Activated T-helper 17 cell treated with anti-CD3 and anti-CD28 coated beads, Interleukin-2, amount 50 U/mL, for 72 hours (primary cell): ENCODE measurements at regions not wholly inside any gene's neighbourhood (a gene's known extent, or its start where the extent isn't known, plus 50 kb on each side); places are given as distances from the start of the nearest gene placed in this dataset.
"Not testable (repeated sequence)": the region's sequence is repeated elsewhere in the genome, so short reads cannot be mapped to it uniquely, and the experiment has no call there.

Source experiments
- ATAC-seq: fragments of 150-1000 bp; cut with Tn5 transposase; replicated peaks from 2 replicates; pipeline ENCODE4 v1.10.0; 2021; ENCODE audit warnings: mild to moderate bottlenecking, moderate library complexity
- H3K27ac Mint-ChIP-seq: one replicate; pipeline ENCODE4 v1.8.0; 2022; ENCODE audit warnings: mixed read lengths
- H3K27me3 Mint-ChIP-seq: one replicate; pipeline ENCODE4 v1.8.0; 2022; ENCODE audit warnings: mixed read lengths
- H3K36me3 Mint-ChIP-seq: one replicate; pipeline ENCODE4 v1.8.0; 2022; ENCODE audit warnings: low read depth, mild to moderate bottlenecking, mixed read lengths
- H3K4me1 Mint-ChIP-seq: one replicate; pipeline ENCODE4 v1.8.0; 2022; ENCODE audit warnings: mixed read lengths
- H3K4me3 Mint-ChIP-seq: one replicate; pipeline ENCODE4 v1.8.0; 2022; ENCODE audit warnings: mild to moderate bottlenecking, mixed read lengths
- H3K9me3 Mint-ChIP-seq: one replicate; pipeline ENCODE4 v1.8.0; 2022; ENCODE audit warnings: mixed read lengths

DNA sequence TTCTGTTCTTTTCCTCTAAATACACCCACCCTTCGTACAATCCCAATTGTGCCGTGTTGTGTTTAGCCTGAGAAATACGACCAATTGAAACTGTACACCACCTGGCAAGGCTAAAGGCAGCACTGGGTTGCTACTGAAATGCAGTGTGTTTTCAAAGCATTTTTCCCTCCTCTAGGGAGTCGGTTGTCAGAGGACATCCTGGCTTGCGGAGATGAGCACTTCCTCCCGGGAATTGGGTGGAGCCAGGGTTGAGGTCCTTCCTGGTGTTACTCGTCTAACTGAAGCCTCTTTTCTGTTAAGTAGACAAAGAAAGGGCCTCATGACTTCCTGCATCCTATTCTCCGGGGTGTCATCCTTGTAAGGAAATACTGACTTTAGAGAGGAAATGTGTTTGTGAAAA, 133.5 kb downstream of the MTPAP start:
- no peak overlapping the region for H3K4me3 Mint-ChIP-seq
- H3K36me3 Mint-ChIP-seq, result no peaks in the 10 kb centered on the region
- no peaks in the 10 kb centered on the region for H3K9me3 Mint-ChIP-seq
- H3K27me3 Mint-ChIP-seq, result peaks cover 24% of the 10 kb centered on the region
- no peak overlapping the region for H3K27ac Mint-ChIP-seq
- ATAC-seq, result no peak
- H3K4me1 Mint-ChIP-seq, result no peaks in the 10 kb centered on the region

DNA sequence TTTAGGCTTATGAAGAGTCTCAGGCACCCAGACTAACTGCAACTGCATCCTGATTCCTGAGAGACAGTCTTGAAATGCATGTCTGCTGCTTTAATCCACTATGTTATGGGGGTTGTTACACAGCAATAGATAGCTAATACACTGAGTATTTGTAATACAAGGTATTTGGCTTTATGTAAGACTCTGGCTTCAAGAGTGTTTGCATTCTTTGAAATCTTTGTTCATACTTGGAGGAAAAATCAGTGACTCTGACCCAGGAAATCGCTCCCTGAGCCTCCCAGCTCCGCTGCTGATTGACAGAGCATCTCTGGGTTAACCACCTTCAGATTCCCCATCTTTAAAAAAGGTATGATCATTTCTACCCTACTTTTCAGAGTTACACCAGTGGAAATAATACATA, 133.9 kb downstream of the MTPAP start:
- ATAC-seq, result no peak
- Mint-ChIP-seq H3K4me1 (no peaks in the 10 kb centered on the region), H3K27me3 (peaks cover 21% of the 10 kb centered on the region)

DNA sequence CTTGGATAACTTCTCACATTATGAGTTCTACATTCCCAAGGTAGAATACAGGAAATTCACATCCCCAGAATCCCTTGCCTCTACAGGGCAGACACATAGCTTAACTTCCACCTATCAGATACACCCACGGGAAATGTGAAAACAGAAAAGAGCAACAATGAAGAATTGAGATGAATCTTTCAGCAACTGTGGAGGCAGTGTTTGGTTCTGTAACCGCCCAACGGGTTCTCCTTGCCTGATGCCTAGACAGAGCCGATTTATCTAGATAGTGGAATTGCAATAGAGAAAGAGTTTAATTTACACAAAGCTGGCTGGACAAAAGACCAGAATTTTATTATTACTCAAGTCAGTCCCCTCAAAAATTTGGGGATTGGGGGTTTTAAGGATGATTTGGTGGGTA, 138.8 kb downstream of the MTPAP start:
- H3K9me3 Mint-ChIP-seq, result peaks cover under 1% of the 10 kb centered on the region
- no peaks in the 10 kb centered on the region for H3K4me1 Mint-ChIP-seq
- ATAC-seq, result no peak
- H3K36me3 Mint-ChIP-seq, result no peaks in the 10 kb centered on the region
- H3K27ac Mint-ChIP-seq, result no peak overlapping the region
- H3K27me3 Mint-ChIP-seq, result peaks cover 16% of the 10 kb centered on the region
- H3K4me3 Mint-ChIP-seq, result no peak overlapping the region

More for the DNA sequence above, 133.9 kb downstream of the MTPAP start:
- Mint-ChIP-seq H3K4me3 (no peak overlapping the region), H3K9me3 (no peaks in the 10 kb centered on the region), H3K36me3 (no peaks in the 10 kb centered on the region), H3K27ac (no peak overlapping the region)

DNA sequence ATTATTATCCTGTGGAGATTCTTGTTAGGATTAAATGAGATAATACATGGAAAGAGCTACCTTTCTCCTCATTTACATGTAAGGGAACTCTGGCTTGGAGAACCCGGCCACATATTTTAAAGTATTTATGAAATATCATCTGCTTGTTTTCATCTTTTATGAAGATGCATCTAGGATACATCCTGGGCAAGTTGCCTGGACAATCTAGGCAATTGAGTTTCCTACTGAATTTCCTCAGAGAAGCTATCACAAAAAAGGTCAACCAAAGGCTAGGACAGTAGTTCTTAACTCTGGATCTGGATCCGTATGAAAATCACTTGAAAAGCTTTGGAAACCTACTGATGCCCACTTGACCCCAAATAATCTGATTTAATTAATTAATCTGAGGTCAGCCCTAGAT, 140.7 kb downstream of the MTPAP start:
- ATAC-seq, result no peak
- Mint-ChIP-seq H3K27ac (no peak overlapping the region), H3K4me1 (no peaks in the 10 kb centered on the region), H3K4me3 (no peak overlapping the region), H3K9me3 (peaks cover 3% of the 10 kb centered on the region), H3K36me3 (no peaks in the 10 kb centered on the region), H3K27me3 (peaks cover 19% of the 10 kb centered on the region)

DNA sequence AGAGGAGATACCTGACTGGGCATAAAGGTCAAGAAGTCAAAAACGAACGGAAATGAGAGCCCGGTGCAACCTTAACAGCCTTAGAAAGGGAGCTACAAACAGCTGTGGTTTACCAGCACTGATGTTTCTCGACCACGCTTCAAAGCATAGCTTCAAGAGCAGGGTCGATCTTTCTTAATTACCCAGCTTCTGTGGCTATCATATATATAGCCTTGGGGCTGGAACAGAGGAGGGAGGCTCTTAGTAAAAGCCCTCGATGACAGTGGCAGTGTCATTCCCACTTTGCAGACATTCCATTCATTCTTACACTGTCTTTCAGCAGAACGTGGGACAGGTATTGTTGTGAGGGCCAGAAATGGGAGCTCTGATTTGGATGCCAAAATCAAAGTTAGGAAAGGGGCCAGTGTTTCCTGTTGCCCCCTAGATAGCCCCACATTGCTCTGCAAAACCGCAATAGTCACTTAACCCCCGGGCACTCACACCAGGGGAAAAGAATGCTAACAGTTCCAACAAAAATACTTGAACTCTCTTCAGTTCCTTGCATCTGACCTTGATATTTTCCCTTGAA, 141.5 kb downstream of the MTPAP start:
- Mint-ChIP-seq H3K4me3 (no peak overlapping the region), H3K9me3 (peaks cover 3% of the 10 kb centered on the region), H3K4me1 (no peaks in the 10 kb centered on the region), H3K27me3 (peaks cover 19% of the 10 kb centered on the region), H3K27ac (no peak overlapping the region), H3K36me3 (no peaks in the 10 kb centered on the region)
- no peak for ATAC-seq

DNA sequence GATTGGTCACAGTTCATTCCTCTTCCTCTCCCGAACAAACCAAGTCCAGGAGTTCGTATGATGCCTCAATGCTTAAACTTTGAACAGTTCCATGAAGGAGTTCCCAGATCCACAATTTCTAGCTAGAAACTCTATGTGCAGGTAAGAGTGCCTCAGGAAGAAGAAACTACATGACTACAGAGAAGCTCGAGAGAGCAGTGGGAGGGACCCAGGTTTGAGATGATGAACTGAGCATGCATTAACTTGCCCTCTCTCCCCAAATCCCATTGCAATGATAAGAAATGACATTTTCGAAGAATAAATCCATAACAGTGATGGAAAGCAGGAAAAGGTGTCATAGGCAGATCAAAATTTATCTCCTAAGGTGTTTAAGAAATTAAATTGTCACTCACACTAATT, 140.6 kb upstream of the JCAD start:
- peaks cover 23% of the 10 kb centered on the region for H3K27me3 Mint-ChIP-seq
- no peaks in the 10 kb centered on the region for H3K4me1 Mint-ChIP-seq
- H3K36me3 Mint-ChIP-seq, result no peaks in the 10 kb centered on the region
- no peak for ATAC-seq
- H3K4me3 Mint-ChIP-seq, result no peak overlapping the region
- H3K9me3 Mint-ChIP-seq, result no peaks in the 10 kb centered on the region
- no peak overlapping the region for H3K27ac Mint-ChIP-seq

DNA sequence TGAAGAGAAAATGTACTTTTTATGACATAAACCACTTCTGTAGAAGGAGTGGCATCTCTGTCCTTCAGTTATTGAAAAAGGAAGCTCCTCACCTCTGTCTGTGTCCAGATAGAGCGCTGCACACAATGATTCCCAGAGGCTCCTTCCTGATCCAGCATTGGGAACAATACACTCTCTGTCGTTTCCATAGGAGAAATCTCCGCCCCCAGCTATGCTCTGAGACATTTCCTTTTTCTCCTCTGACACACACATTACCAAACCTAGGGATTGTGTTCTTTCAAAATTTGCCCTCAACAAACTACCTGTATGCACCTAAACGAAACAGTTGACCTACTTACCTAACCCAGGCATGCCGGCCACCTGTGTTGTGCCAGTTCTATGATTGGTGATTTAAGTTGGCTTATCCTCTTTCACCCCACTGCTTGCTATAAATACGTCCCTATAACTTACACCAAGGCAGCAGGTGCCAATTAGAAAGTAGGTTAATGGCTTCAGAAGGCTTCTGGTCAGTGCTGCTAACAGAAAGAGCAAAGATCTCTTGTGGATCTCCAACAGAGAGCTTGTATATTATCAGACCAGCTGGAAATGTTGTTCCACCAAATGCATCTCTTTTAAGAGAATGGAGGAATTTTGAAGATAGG, 140.1 kb upstream of the JCAD start:
- Mint-ChIP-seq H3K4me3 (no peak overlapping the region), H3K27ac (no peak overlapping the region), H3K9me3 (no peaks in the 10 kb centered on the region), H3K4me1 (no peaks in the 10 kb centered on the region), H3K36me3 (no peaks in the 10 kb centered on the region), H3K27me3 (peaks cover 23% of the 10 kb centered on the region)
- ATAC-seq, result no peak

DNA sequence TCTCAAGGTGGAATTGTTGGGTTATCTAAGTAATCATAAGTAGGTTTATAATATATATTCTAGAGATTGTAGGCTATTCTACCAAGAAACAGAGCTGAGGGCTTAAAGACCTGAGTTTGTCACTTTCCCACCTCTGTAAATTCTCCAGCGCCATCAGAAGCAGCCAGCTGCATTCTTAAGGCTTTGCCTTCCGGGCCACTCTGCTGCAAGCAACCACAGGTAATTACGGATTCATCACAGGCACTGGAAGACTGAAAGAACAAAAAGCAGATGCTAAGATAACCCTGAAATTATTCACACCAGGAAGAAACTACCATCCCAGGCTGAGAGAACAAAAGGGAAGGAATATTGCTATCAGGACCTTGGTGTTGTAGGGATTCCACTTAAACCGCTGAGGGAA, 137.8 kb upstream of the JCAD start:
- no peak for ATAC-seq
- Mint-ChIP-seq H3K4me1 (no peaks in the 10 kb centered on the region), H3K9me3 (no peaks in the 10 kb centered on the region), H3K27me3 (peaks cover 23% of the 10 kb centered on the region), H3K27ac (no peak overlapping the region), H3K36me3 (no peaks in the 10 kb centered on the region), H3K4me3 (no peak overlapping the region)

DNA sequence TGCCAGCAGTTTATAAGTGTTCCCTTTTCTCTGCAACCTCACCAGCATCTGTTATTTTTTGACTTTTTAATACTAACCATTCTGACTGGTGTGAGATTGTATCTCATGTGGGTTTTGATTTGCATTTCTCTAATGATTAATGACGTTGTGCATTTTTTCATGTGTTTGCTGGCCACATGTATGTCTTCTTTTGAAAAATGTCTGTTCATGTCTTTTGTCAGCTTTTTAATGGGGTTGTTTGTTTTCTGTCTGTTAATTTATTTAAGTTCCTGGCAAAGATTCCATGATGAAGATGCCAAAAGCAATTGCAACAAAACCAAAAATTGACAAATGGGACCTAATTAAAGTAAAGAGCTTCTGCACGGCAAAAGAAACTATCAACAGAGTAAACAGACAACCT, 137.2 kb upstream of the JCAD start:
- not testable (repeated sequence) for H3K36me3 Mint-ChIP-seq, H3K9me3 Mint-ChIP-seq, H3K27ac Mint-ChIP-seq, ATAC-seq, H3K4me3 Mint-ChIP-seq, H3K4me1 Mint-ChIP-seq
- H3K27me3 Mint-ChIP-seq, result peaks cover 23% of the 10 kb centered on the region

DNA sequence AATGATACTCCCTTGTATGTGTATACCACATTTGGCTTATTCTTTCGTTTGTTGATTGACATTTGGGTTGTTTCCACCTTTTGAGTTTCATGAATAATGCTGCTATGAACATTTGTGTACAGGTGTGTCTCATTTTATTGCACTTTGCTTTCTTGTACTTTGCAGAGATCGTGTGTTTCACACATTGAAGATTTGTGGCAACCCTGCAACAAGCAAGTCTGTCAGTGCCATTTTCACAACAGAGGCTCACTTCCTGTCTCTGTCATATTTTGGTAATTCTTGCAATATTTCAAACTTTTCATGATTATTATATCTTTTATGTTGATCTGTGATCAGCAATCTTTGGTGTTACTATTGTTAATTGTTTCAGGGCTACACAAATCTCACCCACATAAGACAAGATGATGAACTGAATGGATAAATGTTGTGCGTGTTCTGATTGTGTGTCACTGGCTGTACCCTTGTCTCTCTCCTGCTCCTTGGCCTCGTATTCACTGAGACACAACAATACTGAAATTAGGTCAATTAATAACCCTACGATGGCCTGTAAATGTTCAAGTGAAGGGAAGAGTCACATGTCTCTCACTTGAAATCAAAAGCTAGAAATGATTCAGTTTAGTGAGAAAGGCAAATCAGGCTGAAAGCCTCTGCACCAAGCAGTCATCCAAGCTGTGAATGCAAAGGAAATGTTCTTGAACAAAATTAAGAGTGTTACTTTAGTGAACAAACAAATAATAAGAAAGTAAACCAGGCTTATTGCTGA, 133.6 kb upstream of the JCAD start:
- Mint-ChIP-seq H3K9me3 (no peaks in the 10 kb centered on the region), H3K4me3 (no peak overlapping the region), H3K27ac (no peak overlapping the region), H3K36me3 (no peaks in the 10 kb centered on the region), H3K27me3 (peaks cover 9% of the 10 kb centered on the region), H3K4me1 (no peaks in the 10 kb centered on the region)
- no peak for ATAC-seq

DNA sequence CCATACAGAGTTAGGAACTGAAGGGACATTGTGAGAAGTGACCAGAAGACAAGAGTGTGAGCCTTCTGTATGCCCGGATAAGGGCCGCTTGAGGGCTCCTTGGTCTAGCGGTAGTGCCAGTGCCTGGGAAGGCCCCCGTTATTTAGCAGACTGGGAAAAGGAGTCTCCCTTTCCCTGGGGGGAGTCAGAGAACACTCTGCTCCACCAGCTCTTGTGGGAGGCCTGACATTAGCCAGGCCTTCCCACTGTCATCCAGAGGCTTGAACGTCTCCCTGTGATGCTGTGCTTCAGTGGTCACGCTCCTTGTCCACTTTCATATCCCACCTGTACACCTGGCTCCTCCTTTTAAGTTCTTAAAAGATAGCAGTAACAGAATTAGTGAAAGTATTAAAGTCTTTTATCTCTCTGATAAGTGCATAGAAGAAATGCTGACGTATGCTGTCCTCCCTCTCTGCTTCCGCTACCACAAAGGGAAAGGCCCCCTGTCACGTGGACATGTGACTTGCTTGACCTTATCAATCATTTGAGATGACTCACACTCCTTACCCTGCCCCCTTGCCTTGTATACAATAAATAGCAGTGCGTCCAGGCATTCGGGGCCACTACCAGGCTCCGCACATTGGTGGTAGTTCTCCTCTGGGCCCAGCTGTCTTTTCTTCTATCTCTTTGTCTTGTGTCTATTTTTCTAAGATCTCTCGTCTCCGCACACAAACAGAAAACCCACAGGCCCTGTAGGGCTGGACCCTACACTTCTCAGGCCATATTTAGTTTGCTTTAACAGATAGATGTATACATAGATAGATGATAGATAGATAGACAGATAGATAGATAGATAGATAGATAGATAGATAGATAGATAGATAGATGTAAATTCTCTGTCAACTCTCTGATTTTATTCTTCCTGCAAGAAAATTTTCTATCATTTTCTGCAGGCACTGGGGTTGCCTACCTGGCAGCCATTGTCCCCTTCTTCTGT, 131.5 kb upstream of the JCAD start:
- Mint-ChIP-seq H3K27me3 (peaks cover 5% of the 10 kb centered on the region), H3K4me3 (no peak overlapping the region), H3K9me3 (no peaks in the 10 kb centered on the region), H3K27ac (no peak overlapping the region), H3K4me1 (no peaks in the 10 kb centered on the region), H3K36me3 (no peaks in the 10 kb centered on the region)
- no peak for ATAC-seq

DNA sequence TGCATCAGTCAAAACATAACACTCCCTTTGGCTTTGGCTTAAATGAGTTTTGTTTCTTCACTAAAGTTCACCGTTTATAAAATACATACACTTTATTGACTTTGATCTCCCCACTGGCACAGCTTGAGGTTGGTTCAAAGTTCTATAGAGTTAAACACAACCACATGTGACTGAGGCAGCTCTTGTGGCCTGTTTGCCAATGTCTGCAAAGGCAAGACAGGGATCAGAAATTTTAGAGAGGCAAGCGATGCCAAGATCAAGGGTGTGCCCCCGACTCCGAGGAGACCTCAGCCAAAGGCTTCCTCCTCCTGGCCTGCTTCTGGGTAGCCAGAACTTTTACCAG, 129.8 kb upstream of the JCAD start:
- ATAC-seq, result no peak
- H3K9me3 Mint-ChIP-seq, result no peaks in the 10 kb centered on the region
- H3K4me1 Mint-ChIP-seq, result no peaks in the 10 kb centered on the region
- no peaks in the 10 kb centered on the region for H3K36me3 Mint-ChIP-seq
- no peak overlapping the region for H3K4me3 Mint-ChIP-seq
- H3K27ac Mint-ChIP-seq, result no peak overlapping the region
- H3K27me3 Mint-ChIP-seq, result peaks cover 5% of the 10 kb centered on the region

DNA sequence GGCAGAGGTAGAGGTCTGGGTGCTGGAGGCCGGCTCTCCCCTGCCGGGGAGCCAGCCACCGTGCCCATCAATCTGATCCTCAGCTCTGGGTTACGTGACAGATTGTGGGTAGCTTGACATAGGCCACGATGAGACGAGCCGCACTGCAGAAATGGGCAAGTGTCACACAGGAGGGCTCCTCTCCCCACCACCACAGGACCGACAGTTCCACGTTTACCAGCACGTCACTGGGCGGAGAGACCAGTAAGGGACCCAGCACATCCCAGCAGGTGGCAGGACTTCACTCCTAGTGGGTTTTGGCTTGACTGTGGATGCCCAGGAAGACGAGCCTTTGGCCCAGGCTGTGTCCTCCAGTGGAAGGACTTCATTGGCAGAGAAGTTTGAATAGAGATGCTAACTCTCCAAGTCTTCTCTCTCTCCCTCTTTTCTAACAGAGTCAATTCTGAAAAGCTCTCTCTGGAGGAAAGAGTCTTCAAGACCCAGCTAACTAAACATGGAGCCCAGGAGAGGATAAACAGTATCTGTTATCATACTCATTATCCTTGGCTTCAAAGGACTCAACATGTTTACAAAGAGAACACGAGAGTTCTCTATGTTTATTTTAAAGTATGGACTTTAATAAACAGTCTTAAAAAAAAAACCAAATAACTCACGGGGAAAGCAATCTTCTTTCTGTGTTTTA, 129.3 kb upstream of the JCAD start:
- Mint-ChIP-seq H3K9me3 (no peaks in the 10 kb centered on the region), H3K27ac (no peak overlapping the region), H3K4me1 (no peaks in the 10 kb centered on the region), H3K4me3 (no peak overlapping the region), H3K36me3 (no peaks in the 10 kb centered on the region), H3K27me3 (peaks cover 5% of the 10 kb centered on the region)
- ATAC-seq, result no peak

DNA sequence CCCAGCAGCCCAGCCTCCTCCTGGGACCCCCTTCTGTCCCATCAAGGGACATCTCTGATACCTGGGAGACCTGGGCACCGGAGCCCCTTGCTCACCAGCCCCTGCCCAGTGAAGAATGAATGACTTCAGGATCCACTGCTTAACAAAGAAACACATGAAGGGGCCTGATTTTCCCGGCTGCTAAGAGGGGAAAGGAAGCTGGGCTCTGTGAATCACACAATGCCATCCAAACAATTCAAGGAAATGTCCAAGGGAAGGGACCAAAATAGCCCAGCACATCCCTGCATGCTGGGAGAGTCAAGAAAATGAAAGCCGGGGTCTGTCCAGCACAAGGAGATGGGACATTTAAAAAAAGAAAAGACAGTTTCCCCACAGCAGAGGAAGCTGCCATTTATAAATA, 128.7 kb upstream of the JCAD start:
- ATAC-seq, result no peak
- Mint-ChIP-seq H3K9me3 (no peaks in the 10 kb centered on the region), H3K4me3 (no peak overlapping the region), H3K27me3 (peaks cover 5% of the 10 kb centered on the region), H3K27ac (no peak overlapping the region), H3K4me1 (no peaks in the 10 kb centered on the region), H3K36me3 (no peaks in the 10 kb centered on the region)
